Right lung (tissue), 2 donors: ENCODE measurements at regions not wholly inside any gene's neighbourhood (a gene's known extent, or its start where the extent isn't known, plus 50 kb on each side); places are given as distances from the start of the nearest gene placed in this dataset.
"Not testable (repeated sequence)": the region's sequence is repeated elsewhere in the genome, so short reads cannot be mapped to it uniquely, and the experiment has no call there.

Source experiments
- DNase-seq, 2 donors: peaks; one replicate each; pipeline ENCODE4 v3.0.0-alpha.2; 2013

DNA sequence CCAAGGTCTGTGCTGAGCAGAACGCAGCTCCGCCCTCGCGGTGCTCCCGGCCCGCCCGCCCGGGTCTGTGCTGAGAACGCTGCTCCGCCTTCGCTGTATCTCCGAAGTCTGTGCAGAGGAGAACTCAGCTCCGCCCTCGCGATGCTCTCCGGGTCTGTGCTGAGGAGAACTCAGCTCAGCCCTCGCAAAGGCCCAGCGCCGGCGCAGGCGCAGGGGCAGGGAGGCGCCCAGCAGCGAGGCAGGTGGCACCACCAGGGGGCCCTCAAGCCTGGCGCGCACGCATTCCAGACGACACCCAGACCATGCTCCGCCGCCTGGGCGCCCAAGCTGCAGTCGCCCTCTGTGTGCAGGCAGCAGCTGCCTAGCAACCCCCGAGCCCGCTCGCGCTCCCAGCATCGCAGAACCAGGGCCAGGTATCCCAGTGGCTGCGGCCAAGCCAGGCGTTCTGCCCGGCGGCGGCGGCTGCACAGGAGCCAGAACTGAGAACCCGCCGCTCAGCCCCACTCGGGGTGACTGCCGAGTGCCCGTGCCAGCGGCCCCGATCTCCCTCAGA, 672.1 kb upstream of the DEFB115 start:
- peak in 1 of 2 donors; percentile 2 for DNase-seq

DNA sequence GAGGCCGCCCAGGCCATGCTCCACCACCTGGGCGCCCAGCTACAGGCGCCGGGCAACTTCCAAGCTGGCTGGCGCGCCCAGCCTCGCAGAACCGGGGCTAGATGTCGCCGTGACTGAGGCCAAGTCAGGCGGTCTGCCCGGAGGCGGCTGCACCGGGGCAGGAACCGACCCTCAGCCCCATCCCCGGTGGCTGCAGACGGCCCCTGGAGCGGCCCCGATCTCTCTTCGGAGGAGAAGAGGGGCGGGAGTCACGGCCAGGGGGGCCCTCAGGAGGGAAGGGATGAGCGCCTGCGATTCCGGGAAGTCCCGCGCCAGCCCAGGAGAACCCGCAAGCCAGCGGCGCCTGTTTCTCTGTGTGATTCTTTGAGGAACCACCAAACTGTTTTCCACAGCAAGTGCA, 671.3 kb upstream of the DEFB115 start:
- DNase-seq: not testable (repeated sequence)

DNA sequence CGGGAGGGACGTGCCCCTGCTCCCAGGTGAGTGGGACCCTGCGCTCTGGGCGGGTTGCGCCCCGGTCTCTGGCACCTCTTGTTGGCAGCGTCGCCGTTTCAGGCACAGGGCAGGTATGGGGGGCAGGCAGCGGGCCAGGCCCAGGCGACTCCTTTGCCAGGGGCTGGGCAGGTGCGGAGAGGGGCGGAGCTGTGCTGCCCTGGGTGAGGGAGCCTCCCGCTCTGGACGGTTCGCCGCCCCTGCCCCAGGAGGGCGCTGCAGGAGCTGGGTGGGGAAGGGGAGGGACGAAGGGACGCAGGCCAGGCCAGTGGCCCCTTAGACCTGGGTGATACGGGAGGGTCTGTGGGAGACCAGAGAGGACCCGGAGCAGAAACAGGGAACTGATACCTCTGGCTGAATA, 663.9 kb upstream of the DEFB115 start:
- DNase-seq: no peak

DNA sequence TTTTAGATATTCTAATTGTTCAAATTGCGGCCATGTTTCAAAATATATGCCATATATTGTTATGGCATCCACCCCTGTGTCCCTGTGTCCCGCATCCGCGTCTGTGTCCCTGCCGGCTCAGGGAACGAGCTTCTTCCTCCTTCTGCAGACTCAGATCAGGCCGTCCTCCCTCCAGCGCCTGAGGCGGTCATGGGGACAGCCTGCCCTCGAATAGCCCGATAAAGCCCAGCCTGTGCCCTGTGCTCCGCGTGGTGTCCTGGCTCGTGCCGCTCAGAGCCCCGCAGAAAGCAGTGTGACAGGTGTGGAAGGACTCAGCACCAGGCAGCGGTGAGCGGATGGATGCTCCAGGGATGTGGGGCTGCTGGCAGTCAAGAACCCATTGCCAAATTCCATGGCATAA, 663.4 kb upstream of the DEFB115 start:
- no peak for DNase-seq

DNA sequence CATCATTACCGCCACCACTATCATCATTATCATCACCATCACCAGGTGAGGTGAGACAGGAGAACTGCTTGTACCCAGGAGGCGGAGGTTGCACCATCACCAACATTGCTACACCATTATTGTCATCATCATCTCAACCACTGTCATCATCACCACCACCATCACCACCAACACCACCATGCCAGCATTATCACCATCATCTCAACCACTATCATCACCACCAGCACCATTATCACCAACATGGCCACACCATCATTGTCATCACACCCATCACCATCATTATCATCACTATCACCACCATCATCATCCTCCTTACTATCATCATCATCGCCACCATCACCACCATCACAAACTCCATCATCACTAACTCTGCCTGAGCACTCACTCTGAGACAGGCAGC, 661.8 kb upstream of the DEFB115 start:
- no peak for DNase-seq

DNA sequence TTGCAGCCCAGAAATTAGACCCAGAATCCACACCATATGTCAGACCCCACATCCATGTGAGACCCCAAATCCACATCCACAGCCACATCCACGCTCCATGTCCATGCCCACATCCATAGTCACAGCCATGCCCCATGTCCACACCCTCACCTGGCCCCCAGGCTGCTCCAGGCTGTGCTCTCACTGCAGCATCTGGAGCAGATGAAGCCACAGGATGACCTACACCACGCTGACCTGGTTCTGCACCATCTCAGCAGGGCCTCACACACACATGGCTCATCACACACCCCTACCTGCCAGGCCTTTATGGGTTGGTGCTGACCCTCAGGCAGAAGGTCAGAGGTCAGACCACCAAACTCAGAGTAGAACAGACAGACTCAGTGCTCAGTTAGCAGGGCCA, 660.0 kb upstream of the DEFB115 start:
- not testable (repeated sequence) for DNase-seq

DNA sequence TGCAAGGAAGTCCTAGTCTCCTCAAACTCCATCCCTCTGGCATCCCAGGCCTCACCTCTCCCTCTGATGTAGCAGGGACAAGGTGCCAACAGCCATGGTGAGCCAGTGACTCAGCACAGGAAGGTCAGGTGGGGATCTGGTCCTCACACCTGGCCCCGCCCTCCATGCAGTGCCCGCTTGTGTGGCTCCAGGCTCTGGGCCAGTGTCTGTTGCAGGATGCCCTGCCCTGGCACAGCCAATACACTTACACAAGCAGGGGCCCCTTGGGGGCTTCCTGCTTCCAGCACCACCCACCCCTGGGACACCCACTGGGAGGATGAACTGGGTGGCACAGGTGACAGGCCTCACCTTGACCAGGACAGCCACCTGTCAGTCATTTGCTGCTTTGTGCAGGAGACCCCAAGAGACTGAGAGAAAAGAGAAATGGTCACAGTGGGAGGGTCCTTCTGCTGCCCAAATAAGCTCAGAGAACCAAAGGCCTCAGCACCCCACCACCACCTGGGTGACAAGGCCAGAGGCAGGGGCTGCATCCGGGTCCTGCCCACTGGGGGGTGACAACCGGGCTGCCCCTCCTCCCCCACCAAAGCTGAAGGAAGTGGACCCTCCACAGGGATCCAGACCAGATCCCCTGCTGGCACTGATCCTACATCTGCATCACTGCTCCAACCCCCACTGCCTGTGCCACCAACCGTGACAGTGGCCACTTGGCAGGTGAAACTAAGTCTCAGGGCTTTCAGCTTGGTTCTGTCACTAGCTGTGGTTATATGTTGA, 658.8 kb upstream of the DEFB115 start:
- DNase-seq: no peak

DNA sequence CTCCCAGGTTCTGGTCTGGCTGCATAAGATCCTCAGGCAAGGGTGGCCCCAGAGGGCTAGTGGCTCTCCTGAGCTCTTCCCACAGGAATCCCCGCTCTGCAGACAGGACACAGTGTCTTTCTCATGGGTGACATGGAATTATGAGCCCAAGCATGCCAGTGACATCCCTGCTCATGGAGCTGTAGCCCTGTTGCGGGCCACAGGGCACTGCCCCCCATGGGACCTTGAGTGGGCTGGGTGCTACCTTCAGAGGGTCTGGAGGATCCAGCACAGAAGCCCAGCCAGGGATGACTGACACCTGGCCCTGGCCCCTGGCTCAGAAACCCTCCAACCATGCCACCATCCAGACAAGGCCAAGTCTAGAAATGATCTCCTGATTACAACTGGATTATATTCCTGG, 657.5 kb upstream of the DEFB115 start:
- no peak for DNase-seq

DNA sequence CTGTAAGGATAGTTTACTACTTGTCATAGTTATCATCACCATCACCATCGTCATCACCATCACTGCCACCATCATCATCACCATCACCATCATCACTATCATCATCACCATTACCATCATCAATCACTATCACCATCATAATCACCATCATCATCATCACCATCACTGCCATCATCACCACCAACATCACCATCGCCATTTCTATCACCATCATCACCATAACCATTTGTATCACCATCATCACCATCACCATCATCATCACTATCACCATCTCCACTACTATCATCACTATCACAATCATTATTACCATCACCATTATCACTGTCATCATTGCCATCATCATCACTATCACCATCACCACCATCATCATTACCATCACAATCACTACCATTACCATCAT, 655.5 kb upstream of the DEFB115 start:
- no peak for DNase-seq

DNA sequence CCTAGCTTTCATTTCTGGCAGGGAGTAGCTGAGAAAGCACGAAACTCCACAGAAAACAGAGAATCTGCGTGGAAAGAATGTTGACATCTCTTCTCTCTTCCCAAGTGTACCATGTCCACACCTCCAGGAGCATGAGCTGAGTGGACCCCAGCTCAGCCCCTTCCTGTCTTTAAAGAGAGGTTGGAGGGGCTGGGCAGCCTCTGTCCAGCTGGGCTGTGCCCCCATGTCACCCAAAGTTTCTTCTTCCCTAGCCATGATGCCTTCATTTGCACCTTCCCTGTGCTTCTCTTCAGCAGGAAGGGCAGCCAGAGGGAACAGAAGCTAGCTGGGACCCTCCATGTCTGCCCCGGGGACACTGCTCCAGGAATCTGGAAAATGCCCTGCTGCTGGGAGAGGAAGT, 655.0 kb upstream of the DEFB115 start:
- no peak for DNase-seq

DNA sequence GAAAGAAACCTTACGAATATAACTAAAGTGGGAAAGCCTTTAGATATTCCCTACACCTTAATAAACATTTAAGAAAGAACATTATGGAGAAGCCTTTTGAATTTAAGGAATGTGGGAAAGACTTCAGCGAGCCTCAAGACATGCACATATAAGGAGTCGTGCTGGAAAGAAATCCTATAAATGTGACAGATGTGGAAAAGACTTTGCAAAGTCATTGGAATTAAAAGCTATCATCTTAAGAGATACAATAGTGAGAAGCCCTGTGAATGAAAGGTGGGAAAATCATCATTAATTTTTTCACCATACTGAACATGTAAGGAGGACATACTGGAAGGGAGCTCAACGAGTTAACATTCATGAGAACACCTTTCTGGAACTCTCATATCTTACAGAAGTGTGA, 650.5 kb upstream of the DEFB115 start:
- no peak for DNase-seq

DNA sequence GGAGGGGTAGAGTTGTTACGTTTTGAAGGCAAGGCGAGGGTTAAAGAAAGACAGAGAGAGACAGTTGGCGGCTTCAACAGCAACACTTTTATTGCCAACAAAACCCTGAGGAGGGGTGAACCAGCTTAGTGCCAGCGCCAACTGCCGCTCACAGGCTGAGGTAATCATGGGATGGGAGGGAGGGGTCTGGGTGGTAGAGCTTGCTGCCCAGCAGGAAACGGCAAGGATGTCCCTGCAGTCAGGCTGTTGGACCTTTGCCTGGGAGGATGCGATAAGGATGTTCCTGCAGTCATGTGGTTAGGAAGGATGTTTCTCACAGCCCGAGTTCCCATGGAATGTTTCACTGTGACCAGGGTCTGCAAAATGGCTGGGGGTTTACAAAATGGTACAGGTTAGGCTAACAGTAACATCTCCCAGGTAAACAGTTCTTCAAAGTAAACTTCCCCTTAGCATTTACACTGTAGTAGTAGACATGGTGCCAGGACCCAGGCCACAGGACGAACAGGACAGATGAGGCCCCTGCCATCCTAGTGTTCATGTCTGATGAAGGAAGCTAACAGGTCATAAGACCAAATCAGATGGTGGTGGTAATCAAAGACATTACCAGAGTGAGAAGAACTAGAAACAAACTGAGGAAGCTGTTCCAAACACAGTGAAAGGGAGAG, 647.3 kb upstream of the DEFB115 start:
- DNase-seq: no peak

DNA sequence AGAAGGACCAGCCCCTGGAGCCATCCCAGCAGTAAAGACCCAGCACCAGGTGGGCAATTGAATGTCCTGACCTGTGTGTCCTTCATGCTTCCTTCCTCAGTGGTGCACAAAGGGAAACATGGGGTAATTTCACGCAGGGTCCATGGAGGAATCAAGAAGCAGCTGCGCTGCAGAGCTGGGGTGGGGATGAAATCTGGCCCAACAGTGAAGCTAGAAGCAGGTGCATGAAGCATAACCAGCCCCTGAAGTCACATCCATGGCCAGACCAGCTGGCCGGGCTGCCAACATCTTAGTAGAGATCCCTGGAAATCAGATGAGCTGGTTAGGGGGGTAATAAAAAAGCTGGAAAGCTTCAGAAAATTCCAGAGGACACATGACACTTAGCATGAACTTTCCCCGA, 646.7 kb upstream of the DEFB115 start:
- no peak for DNase-seq

DNA sequence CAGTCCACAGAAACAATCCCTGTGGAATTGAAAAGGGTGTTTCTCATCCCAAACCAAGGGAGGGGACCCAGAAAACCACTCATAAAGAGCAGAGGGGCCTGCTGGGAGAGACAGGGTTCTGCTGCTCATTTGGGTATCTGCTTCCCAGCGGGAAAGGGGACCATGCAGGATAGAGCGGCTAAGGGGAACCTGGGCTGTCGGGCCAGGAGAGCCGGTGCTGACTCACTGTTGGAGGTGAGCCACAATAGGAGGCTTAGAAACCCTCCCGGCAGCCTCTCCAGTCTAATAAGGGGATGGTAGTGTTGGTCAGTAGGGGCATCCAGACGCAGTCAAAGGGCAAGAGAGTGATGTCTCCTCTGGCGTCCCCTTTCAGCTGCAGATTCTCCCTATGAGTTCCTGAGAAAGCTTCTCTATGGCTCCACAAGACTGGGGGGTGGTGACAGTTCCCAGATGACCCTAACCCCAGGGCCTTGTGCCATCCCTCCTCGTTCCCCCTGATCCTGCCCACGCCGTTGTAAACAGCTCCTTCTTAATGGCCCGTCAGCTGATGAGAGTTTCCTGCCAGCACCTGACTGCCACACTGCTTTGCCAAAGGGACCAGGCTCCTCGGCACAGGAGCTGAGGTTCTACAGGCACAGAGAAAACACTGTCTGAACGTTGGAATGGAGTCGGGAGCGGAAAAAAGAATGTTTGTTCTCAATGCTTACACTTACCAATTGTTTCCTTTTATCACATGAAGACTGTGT, 646.1 kb upstream of the DEFB115 start:
- no peak for DNase-seq

DNA sequence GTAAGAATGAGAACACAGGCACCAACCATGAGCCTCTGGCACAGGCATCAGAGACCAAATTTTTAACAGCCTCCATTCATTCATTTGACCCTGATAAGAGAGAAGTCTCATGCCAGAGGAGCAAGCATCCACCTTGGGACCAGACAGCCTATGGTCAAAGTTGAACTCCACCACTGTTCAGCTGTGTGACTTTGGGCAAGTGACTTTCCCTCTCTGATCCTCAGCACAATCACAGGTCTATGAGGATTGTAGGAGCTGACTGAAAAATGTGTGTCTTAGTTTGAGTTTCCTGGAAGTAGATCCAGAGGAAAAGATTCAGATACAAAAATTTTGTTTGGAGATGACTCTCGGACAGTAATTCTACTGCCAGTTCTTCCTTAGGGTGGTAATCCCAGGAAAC, 645.1 kb upstream of the DEFB115 start:
- DNase-seq: no peak

DNA sequence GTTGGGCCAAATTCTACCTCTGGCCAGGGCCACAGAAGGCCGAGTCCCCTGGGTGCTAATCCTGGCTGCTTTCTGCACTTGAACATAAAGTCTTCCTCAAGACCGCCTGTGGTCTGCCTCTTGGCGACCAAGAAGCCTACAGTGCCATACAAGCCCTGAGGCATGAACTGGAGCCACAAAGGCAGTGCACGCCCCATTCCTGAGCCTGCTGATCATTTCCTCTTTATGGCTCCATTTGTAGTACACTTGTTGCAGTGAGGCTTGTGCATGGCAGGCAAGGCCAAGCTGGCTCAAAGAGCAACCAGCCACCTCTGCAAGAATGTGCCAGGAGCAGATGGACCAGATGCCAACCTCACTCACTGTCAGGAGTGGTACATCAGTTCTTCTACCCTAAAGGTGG, 636.1 kb upstream of the DEFB115 start:
- not testable (repeated sequence) for DNase-seq

DNA sequence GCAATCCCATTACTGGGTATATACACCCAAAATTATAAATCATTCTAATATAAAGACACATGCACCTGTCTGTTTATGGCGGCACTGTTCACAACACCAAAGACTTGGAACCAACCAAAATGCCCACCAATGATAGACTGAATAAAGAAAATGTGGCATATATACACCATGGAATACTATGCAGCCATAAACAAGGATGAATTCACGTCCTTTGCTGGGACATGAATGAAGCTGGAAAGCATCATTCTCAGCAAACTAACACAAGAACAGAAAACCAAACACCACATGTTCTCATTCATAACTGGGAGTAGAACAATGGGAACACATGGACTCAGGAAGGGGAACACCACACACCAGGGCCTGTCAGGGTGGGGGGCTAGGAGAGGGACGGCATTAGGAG, 633.2 kb upstream of the DEFB115 start:
- not testable (repeated sequence) for DNase-seq

DNA sequence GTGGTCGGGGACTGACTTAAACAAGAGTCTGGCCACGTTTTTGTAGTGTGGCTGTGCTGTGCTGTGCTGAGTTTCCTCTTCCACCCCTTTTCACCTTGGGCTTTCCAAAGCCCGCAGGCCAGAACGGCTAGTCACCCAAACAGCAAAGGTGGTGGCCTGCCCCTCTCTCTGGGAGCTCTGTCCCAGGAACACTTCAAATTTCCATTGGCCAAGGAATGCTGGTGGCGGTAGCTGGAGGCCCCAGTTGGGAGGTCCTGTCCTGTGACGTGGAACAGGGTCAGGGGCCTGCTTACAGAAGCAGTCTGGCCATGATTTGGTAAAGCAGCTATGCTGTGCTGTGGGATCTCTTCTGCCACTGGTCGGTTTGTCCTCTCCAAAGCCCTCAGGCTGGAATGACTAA, 628.1 kb upstream of the DEFB115 start:
- not testable (repeated sequence) for DNase-seq

DNA sequence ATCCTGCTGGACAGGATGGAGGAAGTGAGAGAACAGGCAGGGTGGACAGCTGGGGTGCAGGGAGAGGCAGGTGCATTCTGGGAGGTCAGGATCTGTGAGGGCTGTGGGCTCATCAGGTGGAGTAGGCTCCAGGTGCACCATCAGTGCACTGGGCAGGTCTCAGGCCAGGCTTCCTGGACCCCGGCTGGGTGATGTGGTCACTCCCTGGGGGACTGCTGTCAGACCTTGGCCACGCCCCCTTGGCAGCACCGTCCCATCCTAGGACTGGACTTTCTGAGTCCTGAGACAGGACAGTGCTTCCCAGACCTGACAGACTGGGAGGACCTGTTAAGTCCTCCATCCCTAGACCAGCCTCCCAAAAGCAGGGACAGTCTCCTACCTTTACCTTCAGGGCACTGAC, 626.7 kb upstream of the DEFB115 start:
- DNase-seq: no peak

DNA sequence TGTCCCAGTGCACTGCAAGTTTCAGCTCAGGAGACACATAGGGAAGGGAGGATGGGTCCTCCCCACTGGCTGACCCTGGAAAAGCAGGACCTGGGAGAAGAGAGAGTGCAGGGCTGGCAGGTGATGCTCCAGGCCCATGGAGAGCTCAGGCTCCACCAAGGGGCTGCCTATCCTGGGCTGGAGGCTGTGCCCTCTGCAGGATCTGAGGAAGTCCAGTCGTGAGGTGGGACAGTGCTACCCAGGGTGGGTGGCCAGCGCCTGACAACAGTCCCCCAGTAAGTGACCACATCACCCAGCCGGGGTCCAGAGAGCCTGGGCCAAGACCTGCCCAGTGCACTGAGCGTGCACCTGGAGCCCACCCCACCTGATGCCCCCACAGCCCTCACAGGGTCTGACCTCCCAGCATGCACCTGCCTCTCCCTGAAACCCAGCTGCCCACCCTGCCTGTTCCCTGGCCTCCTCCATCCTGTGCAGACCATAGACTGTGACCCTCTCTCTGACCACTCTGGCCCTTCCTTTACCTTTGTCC, 626.1 kb upstream of the DEFB115 start:
- not testable (repeated sequence) for DNase-seq

DNA sequence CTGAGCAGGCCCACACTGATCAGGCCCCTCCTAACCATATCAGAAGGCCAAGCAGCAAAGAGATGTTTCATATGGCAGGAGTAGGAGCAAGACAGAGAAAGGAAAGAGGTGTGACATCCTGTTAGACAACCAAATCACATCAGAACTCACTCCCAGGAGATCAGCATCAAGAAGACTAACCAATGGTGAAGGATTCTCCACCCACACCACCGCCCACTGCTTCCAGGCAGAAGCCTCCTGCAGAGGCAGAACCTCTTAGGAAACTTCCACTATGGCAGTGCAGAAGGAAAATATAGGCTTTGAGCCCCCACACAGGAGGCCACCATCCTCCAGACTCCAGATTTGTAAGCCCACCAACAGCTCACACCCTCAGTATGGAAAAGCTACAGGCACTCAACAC, 624.7 kb upstream of the DEFB115 start:
- DNase-seq: not testable (repeated sequence)

DNA sequence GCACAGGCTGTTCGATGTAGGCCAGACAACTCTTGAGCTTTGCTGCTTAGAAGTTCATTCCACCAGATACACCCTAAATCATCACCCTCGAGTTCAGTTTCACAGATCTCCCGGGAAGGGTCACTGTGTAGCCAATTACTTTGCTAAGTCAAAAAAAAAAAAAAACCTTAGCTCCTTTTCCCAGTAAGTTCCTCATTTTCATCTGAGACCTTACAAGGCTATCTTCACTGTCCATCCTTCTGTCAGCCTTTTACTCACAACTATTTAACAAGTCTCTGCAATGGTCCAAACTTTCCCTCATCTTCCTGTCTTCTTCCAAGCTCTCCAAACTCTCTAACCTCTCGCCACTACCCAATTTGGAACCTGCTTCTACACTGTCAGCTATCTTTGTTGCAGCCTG, 615.9 kb upstream of the DEFB115 start:
- not testable (repeated sequence) for DNase-seq
